ENCODE measurements at regions not wholly inside any gene's neighbourhood (a gene's known extent, or its start where the extent isn't known, plus 50 kb on each side); places are given as distances from the start of the nearest gene placed in this dataset.

DNA sequence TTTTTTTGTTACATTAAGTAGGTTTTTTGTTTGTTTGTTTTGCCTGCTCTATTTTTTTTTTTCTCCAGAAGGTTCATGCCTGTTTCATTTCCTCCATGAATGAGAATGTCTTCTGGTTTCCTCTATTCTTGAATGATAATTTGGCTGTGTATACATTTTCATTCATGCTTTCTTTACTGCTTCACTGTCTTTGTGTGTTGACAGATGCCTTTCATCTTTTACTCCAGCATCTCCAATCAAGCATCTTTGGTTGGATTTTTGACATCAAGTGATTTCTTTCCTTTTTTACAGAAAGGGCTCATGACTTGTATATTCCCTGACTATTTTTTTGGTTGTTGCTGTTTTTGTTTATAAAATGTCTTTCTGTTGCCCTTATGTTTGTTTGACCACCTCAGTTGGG is 156.5 kb downstream of the MDFIC start:
- Histone ChIP-seq H3K27ac (no peak overlapping the region), H3K9me3 (no peaks in the 10 kb centered on the region), H3K36me3 (no peaks in the 10 kb centered on the region), H3K4me1 (ENCODE audit: control insufficient read depth in 1 of 2, insufficient read depth in 1 of 2, low read depth in 1 of 2, low read length in 1 of 2) (no peaks in the 10 kb centered on the region), H3K27me3 (no peaks in the 10 kb centered on the region), H3K4me3 (ENCODE audit: low read depth in 1 of 2, low read length in 1 of 2) (no peak overlapping the region)
- TF ChIP-seq, protein P1, sequence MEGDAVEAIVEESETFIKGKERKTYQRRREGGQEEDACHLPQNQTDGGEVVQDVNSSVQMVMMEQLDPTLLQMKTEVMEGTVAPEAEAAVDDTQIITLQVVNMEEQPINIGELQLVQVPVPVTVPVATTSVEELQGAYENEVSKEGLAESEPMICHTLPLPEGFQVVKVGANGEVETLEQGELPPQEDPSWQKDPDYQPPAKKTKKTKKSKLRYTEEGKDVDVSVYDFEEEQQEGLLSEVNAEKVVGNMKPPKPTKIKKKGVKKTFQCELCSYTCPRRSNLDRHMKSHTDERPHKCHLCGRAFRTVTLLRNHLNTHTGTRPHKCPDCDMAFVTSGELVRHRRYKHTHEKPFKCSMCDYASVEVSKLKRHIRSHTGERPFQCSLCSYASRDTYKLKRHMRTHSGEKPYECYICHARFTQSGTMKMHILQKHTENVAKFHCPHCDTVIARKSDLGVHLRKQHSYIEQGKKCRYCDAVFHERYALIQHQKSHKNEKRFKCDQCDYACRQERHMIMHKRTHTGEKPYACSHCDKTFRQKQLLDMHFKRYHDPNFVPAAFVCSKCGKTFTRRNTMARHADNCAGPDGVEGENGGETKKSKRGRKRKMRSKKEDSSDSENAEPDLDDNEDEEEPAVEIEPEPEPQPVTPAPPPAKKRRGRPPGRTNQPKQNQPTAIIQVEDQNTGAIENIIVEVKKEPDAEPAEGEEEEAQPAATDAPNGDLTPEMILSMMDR (IDR thresholded peaks at IDR 0.05) = no peak

DNA sequence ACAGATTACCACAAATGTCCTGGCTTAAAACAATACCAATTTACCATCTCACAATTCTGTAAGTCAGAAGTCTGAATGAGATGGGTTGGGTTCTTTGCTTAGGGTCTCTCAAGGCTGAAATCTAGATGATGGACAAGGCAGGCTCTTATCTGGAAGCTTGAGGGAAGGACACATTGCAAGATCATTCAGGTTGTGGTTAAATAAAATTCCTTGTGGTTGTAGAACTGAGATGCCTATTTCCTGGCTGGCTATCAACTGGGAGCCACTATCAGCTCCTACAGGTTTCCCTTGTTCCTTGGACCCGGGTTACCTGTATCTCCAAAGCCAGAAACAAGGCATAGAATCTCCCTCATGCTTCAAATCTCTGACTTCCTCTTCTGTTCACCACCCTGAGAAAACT is 148.4 kb downstream of the MDFIC start:
- no peaks in the 10 kb centered on the region for H3K4me1 ChIP-seq (ENCODE audit: control insufficient read depth in 1 of 2, insufficient read depth in 1 of 2, low read depth in 1 of 2, low read length in 1 of 2)
- no peaks in the 10 kb centered on the region for H3K36me3 ChIP-seq
- no peak overlapping the region for H3K27ac ChIP-seq
- TF ChIP-seq, protein P1 (IDR thresholded peaks at IDR 0.05) = no peak
- no peak overlapping the region for H3K4me3 ChIP-seq (ENCODE audit: low read depth in 1 of 2, low read length in 1 of 2)
- no peaks in the 10 kb centered on the region for H3K27me3 ChIP-seq
- H3K9me3 ChIP-seq = no peaks in the 10 kb centered on the region
